Testis (tissue), 2 donors: ENCODE measurements at regions not wholly inside any gene's neighbourhood (a gene's known extent, or its start where the extent isn't known, plus 50 kb on each side); places are given as distances from the start of the nearest gene placed in this dataset.

Experiments used
- POLR2A ChIP-seq: fragments of 450-650 bp; IDR thresholded peaks from one replicate; pipeline ENCODE4 v1.6.1; 2017; ENCODE audit warnings: antibody characterized with exemption, mild to moderate bottlenecking, moderate library complexity
- TF ChIP-seq, protein P1 (sequence below), 3 experiments: fragments of 450-650 bp in 2 of 3; fragments of 200-600 bp in 1 of 3; sonication (generic) in 1 of 3; IDR thresholded peaks; one replicate each; pipeline ENCODE4 v1.5.1; 2016 to 2019; ENCODE audit warnings: antibody characterized with exemption in 3 of 3, mild to moderate bottlenecking in 2 of 3, moderate library complexity in 1 of 3

DNA sequence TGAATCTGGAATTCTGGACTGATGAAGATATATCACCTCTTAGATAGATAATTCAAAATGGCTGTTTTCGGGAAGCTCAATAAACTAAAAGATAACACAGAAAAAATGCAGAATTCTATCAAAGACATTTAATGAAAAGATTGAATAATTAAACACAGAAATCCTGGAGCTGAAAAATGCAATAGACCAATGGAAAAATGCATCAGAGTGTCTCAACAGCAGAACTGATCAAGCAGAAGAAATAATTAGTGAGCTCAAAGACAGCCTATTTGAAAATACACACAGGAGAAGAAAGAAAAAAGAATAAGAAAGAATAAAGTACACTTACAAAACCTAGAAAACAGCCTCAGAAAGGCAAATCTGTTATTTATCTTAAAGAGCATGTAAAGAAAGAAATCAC, 356.4 kb upstream of the B3GAT1 start:
- TF ChIP-seq, protein P1, sequence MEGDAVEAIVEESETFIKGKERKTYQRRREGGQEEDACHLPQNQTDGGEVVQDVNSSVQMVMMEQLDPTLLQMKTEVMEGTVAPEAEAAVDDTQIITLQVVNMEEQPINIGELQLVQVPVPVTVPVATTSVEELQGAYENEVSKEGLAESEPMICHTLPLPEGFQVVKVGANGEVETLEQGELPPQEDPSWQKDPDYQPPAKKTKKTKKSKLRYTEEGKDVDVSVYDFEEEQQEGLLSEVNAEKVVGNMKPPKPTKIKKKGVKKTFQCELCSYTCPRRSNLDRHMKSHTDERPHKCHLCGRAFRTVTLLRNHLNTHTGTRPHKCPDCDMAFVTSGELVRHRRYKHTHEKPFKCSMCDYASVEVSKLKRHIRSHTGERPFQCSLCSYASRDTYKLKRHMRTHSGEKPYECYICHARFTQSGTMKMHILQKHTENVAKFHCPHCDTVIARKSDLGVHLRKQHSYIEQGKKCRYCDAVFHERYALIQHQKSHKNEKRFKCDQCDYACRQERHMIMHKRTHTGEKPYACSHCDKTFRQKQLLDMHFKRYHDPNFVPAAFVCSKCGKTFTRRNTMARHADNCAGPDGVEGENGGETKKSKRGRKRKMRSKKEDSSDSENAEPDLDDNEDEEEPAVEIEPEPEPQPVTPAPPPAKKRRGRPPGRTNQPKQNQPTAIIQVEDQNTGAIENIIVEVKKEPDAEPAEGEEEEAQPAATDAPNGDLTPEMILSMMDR (IDR thresholded peaks at IDR 0.05), result no peak
- TF ChIP-seq POLR2A, result no peak
